ENCODE measurements at regions not wholly inside any gene's neighbourhood (a gene's known extent, or its start where the extent isn't known, plus 50 kb on each side); places are given as distances from the start of the nearest gene placed in this dataset.

- TF ChIP-seq CEBPB (IDR thresholded peaks at IDR 0.05) (no peak), RAD21 (IDR thresholded peaks at IDR 0.05; ENCODE audit: low read depth) (no peak), NFIC (IDR thresholded peaks at IDR 0.05) (no peak), TCF12 (IDR thresholded peaks at IDR 0.05; ENCODE audit: low read depth) (no peak), CREB1 (IDR thresholded peaks at IDR 0.05; ENCODE audit: low read depth) (no peak), MAX (IDR thresholded peaks at IDR 0.05) (no peak), TEAD4 (IDR thresholded peaks at IDR 0.05) (no peak), YY1 (IDR thresholded peaks at IDR 0.05; ENCODE audit: low read depth) (no peak), EGR1 (IDR thresholded peaks at IDR 0.05) (no peak), FOXM1 (IDR thresholded peaks at IDR 0.05; ENCODE audit: borderline replicate concordance, low read depth) (no peak), TAF1 (IDR thresholded peaks at IDR 0.05; ENCODE audit: low read depth) (no peak), EP300 (IDR thresholded peaks at IDR 0.05; ENCODE audit: borderline replicate concordance) (no peak), REST (IDR thresholded peaks at IDR 0.05; ENCODE audit: low read depth) (no peak), ZBTB7A (IDR thresholded peaks at IDR 0.05; ENCODE audit: low read depth) (no peak)
These were observed 134.6 kb downstream of the VRK1 start for GRCh38 chr14:96931751-96932150.

- TF ChIP-seq CEBPB (IDR thresholded peaks at IDR 0.05) (no peak), RAD21 (IDR thresholded peaks at IDR 0.05; ENCODE audit: low read depth) (no peak), TCF12 (IDR thresholded peaks at IDR 0.05; ENCODE audit: low read depth) (no peak), MAX (IDR thresholded peaks at IDR 0.05) (no peak), EGR1 (IDR thresholded peaks at IDR 0.05) (no peak), FOXM1 (IDR thresholded peaks at IDR 0.05; ENCODE audit: borderline replicate concordance, low read depth) (no peak), NFIC (IDR thresholded peaks at IDR 0.05) (no peak), REST (IDR thresholded peaks at IDR 0.05; ENCODE audit: low read depth) (no peak), EP300 (IDR thresholded peaks at IDR 0.05; ENCODE audit: borderline replicate concordance) (no peak), ZBTB7A (IDR thresholded peaks at IDR 0.05; ENCODE audit: low read depth) (no peak), TAF1 (IDR thresholded peaks at IDR 0.05; ENCODE audit: low read depth) (no peak), USF1 (IDR thresholded peaks at IDR 0.05) (no peak)
These were observed 137.6 kb downstream of the VRK1 start for GRCh38 chr14:96934638-96935330.

- TF ChIP-seq EP300 (IDR thresholded peaks at IDR 0.05; ENCODE audit: borderline replicate concordance) = no peak
- TF ChIP-seq TCF12 (IDR thresholded peaks at IDR 0.05; ENCODE audit: low read depth) = no peak
- TF ChIP-seq REST (IDR thresholded peaks at IDR 0.05; ENCODE audit: low read depth) = no peak
- no peak for TF ChIP-seq ZBTB7A (IDR thresholded peaks at IDR 0.05; ENCODE audit: low read depth)
- TF ChIP-seq CREB1 (IDR thresholded peaks at IDR 0.05; ENCODE audit: low read depth) = no peak
- no peak for TF ChIP-seq EGR1 (IDR thresholded peaks at IDR 0.05)
- TF ChIP-seq MAX (IDR thresholded peaks at IDR 0.05) = no peak
- TF ChIP-seq RAD21 (IDR thresholded peaks at IDR 0.05; ENCODE audit: low read depth) = no peak
- no peak for TF ChIP-seq TAF1 (IDR thresholded peaks at IDR 0.05; ENCODE audit: low read depth)
- no peak for TF ChIP-seq USF1 (IDR thresholded peaks at IDR 0.05)
- TF ChIP-seq NFIC (IDR thresholded peaks at IDR 0.05) = no peak
- no peak for TF ChIP-seq YY1 (IDR thresholded peaks at IDR 0.05; ENCODE audit: low read depth)
- TF ChIP-seq CEBPB (IDR thresholded peaks at IDR 0.05) = no peak
These were observed 141.8 kb downstream of the VRK1 start for GRCh38 chr14:96938946-96939345.

- TF ChIP-seq REST (IDR thresholded peaks at IDR 0.05; ENCODE audit: low read depth) (peak; percentile 92), TEAD4 (IDR thresholded peaks at IDR 0.05) (no peak), CREB1 (IDR thresholded peaks at IDR 0.05; ENCODE audit: low read depth) (no peak)
These were observed 142.8 kb downstream of the VRK1 start for GRCh38 chr14:96940009-96940408.
